ENCODE measurements at regions not wholly inside any gene's neighbourhood (a gene's known extent, or its start where the extent isn't known, plus 50 kb on each side); places are given as distances from the start of the nearest gene placed in this dataset.
"Not testable (repeated sequence)": the region's sequence is repeated elsewhere in the genome, so short reads cannot be mapped to it uniquely, and the experiment has no call there.

DNA sequence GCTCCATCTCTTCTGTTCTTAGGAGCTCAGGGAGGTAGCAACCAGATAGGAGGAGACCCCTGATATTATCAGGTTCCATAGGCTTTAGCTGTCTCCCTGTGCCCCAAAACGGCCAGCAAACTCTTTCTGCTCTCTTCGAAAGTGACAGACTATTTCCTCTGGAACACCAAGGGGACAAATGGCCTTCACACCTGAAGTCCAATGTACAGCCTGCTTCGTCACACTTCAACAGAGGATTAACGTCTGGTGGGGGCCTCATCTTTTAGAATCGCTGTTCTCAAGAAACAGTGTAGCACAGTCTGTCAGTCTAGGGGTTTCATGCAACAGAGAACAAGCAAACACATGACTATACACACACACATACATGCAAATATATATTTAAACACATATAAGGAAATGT lies 152.4 kb upstream of the SETMAR start:
- DNase-seq (ENCODE audit: low read depth): no peak
- no peak for TF ChIP-seq CTCF (conservative IDR thresholded peaks at IDR 0.05; ENCODE audit: control insufficient read depth, insufficient read depth, low read depth, low read length)

DNA sequence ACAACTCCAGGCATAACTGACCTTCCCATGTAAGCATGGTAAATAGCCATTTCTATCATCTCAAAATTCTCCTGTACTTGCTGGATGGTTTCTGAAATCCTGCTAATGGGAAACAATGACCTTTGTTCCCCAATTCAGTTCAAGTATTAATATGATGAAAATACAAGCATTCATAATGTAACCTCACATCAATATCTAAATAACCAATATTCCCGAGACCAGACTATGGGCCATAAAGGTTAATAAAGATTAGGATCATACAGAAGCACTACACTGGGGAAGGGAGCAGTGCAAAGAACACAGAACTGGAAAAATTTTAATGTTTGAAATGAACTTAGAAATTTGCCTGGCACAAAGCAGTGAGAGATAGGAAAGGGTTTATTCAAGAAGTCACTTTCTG lies 151.3 kb upstream of the SETMAR start:
- no peak overlapping the region for H3K4me3 ChIP-seq (ENCODE audit: control insufficient read depth, low read depth, low read length)
- TF ChIP-seq CTCF (conservative IDR thresholded peaks at IDR 0.05; ENCODE audit: control insufficient read depth, insufficient read depth, low read depth, low read length): no peak
- no peak for DNase-seq (ENCODE audit: low read depth)

More for the DNA sequence above, 152.4 kb upstream of the SETMAR start:
- H3K4me3 ChIP-seq (ENCODE audit: control insufficient read depth, low read depth, low read length): no peak overlapping the region

- no peak for DNase-seq (ENCODE audit: low read depth)
- H3K4me3 ChIP-seq (ENCODE audit: control insufficient read depth, low read depth, low read length): no peak overlapping the region
- TF ChIP-seq CTCF (conservative IDR thresholded peaks at IDR 0.05; ENCODE audit: control insufficient read depth, insufficient read depth, low read depth, low read length): no peak
Measured at GRCh38 chr3:4153771-4154170, 149.4 kb upstream of the SETMAR start.

GRCh38 chr3:4158329-4158728 lies 144.8 kb upstream of the SETMAR start:
- H3K4me3 ChIP-seq (ENCODE audit: control insufficient read depth, low read depth, low read length): no peak overlapping the region
- TF ChIP-seq CTCF (conservative IDR thresholded peaks at IDR 0.05; ENCODE audit: control insufficient read depth, insufficient read depth, low read depth, low read length): no peak
- no peak for DNase-seq (ENCODE audit: low read depth)

- no peak for TF ChIP-seq CTCF (conservative IDR thresholded peaks at IDR 0.05; ENCODE audit: control insufficient read depth, insufficient read depth, low read depth, low read length)
- H3K4me3 ChIP-seq (ENCODE audit: control insufficient read depth, low read depth, low read length): no peak overlapping the region
- no peak for DNase-seq (ENCODE audit: low read depth)
Measured at GRCh38 chr3:4162096-4162495, 141.1 kb upstream of the SETMAR start.

DNA sequence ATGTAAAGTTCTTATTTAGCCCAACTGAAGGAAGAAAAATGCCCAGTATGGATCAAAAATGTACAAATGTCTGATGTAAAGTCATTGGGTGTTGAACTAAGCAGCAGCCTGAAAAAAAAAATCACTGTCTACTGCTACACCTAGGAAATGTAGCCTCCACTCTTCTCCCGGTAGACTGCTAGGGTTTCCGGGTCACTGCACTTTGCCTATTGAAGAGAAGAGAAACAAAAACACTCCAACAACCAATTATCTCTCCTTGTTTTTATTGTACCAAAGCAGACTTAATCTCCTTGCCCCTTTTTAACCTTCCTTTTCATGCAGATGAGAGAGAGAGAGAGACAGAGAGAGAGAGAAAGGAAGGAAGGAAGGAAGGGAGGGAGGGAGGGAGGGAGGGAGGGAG lies 140.2 kb upstream of the SETMAR start:
- DNase-seq (ENCODE audit: low read depth): no peak
- no peak for TF ChIP-seq CTCF (conservative IDR thresholded peaks at IDR 0.05; ENCODE audit: control insufficient read depth, insufficient read depth, low read depth, low read length)
- H3K4me3 ChIP-seq (ENCODE audit: control insufficient read depth, low read depth, low read length): no peak overlapping the region

DNA sequence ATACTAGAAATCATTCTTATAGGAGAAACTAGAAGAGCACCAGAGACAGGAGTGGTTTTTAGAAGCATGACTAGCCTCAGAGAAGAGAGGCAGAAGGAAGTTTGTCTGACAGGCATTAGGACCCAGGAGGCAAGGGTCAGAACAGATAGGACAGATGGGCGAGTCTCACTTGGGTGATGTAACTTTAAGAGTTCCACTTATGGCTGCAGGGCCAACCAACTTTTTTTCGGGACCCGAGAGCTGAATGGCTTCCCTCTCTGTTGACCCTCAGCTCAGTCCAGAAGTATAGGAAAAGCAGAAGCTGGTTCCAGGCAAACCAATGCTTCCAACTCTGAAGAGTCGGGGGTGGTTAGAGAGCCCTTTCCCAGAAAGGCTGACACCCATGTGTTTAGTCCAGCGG lies 136.6 kb upstream of the SETMAR start:
- TF ChIP-seq CTCF (conservative IDR thresholded peaks at IDR 0.05; ENCODE audit: control insufficient read depth, insufficient read depth, low read depth, low read length): no peak
- no peak for DNase-seq (ENCODE audit: low read depth)
- H3K4me3 ChIP-seq (ENCODE audit: control insufficient read depth, low read depth, low read length): no peak overlapping the region

- H3K4me3 ChIP-seq (ENCODE audit: control insufficient read depth, low read depth, low read length); DNase-seq (ENCODE audit: low read depth): not testable (repeated sequence)
Measured at GRCh38 chr3:4167230-4167629, 135.9 kb upstream of the SETMAR start.

All from fibroblast of mammary gland (primary cell).